Right renal cortex interstitium (tissue), 3 donors: ENCODE measurements at regions not wholly inside any gene's neighbourhood (a gene's known extent, or its start where the extent isn't known, plus 50 kb on each side); places are given as distances from the start of the nearest gene placed in this dataset.

Experiments used
- DNase-seq, 3 donors: peaks; one replicate each; pipeline ENCODE4 v3.0.0-alpha.2; 2013; ENCODE audit warnings: low read depth in 3 of 3, low spot score in 2 of 3

- no peak for DNase-seq
Observed at GRCh38 chr5:174159327-174160114, 114.0 kb downstream of the NSG2 start.

GRCh38 chr5:174165406-174165805, 119.9 kb downstream of the NSG2 start:
- no peak for DNase-seq

DNA sequence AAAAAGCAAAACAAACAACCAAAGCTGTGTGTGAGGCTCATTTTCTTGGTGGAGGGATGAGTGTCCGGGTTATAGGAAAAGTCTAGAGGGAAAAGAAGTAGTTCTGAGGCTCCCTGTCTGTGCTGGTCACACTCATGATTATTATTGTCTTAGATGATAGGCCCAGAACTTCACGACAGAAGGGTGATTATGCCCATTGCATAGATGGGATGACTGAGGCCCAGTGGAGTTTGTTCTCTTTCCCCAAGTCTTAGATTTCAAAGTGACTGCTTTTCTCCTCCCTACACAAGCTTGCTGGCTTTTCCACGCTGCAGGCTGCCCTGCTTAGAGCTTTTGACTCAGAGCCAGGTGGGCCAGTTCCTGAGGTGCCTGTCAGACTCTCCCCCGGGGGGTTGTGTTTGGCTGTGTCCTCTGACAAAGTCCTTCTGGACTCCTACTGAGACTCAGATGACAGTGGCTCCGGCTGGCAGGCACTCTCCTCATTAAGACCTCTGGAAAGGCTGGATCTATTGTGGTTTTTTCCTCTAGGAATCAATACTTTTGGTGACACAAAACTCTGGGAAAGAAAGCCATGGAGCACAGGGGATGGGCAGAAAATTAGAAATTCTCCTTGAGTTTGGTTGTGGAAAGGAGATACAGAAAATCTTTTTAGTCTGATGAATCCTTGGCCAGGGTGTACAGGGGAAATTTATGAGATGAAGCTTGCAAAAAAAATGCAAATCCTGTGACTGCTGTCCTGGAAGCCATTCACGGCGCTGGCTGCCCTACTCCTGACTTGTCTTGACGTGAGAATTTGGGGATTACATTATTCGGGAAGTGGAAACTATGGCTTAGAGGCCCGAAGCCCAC, 120.9 kb downstream of the NSG2 start:
- no peak for DNase-seq

GRCh38 chr5:174167080-174167910, 121.8 kb downstream of the NSG2 start:
- no peak for DNase-seq

GRCh38 chr5:174172152-174172551, 126.6 kb downstream of the NSG2 start:
- DNase-seq, result no peak

GRCh38 chr5:174172566-174172965, 127.1 kb downstream of the NSG2 start:
- DNase-seq, result no peak

DNA sequence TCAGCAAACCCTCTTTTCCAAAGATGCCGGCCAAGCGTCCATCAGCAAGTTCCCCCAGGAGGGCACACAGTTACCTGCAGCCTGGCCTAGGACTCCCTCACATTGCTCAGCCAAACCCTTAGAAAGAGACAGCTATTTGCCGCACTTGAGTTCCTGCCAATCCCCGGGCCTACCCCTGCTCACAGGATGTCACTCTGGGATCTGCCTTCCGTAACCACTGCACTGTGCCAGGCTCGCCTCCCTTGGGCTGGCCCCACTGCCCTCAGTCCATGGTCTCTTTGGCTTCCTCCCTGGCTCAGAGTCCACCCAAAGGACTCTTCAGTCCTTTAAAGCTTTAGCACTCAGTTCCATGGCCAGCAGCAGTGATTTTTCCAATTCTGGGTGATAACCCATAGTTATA, 128.3 kb downstream of the NSG2 start:
- DNase-seq, result no peak

GRCh38 chr5:174175716-174176268, 130.3 kb downstream of the NSG2 start:
- DNase-seq, result no peak

GRCh38 chr5:174176511-174176910, 131.0 kb downstream of the NSG2 start:
- DNase-seq, result no peak

GRCh38 chr5:174177531-174177930, 132.0 kb downstream of the NSG2 start:
- DNase-seq, result no peak

GRCh38 chr5:174177976-174178605, 132.6 kb downstream of the NSG2 start:
- no peak for DNase-seq

- no peak for DNase-seq
Observed at GRCh38 chr5:174180639-174181038, 135.1 kb downstream of the NSG2 start.

- DNase-seq, result no peak
Observed at GRCh38 chr5:174182111-174182510, 136.6 kb downstream of the NSG2 start.

DNA sequence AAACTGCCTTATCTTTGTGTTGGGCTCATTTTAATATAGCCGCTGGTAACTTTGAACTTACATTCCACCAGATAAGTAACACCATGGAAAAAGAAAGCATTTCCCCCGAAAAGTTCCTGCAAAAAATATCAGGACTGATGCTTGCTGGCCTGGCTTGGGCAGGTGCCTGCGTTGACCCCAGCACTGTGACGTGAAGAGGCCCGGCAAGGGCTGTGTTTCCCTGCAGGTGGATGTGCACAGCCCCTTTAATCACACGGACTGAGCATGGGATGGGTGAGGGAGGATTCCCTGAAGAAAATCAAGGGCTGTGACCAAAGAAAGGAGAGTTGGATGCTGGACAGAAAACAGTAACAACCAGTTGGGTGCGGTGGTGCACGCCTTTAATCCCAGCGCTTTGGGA, 138.2 kb downstream of the NSG2 start:
- DNase-seq, result no peak

- DNase-seq, result no peak
Observed at GRCh38 chr5:174185506-174185905, 140.0 kb downstream of the NSG2 start.

GRCh38 chr5:174186096-174186695, 140.7 kb downstream of the NSG2 start:
- DNase-seq, result no peak

DNA sequence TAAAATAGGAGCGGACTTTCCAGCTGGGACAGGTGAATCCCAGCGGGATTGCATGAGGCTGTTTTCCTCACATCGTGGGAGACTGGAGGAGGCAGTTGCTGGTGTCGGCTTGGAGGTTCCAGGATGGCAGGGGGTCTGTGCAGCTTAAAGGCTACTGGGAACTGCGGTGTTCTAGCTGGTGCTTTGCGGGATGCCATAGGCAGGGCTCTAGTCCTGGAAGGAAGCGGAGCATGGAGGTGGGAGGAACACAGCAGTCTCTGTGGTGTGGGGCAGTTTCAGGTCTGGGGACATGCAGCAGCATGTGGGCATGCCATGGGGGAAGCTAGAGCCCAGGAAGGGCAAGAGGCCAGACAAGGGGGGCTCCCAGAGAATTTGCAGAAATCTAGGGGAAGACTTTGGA, 141.5 kb downstream of the NSG2 start:
- DNase-seq, result no peak

- no peak for DNase-seq
Observed at GRCh38 chr5:174187481-174187880, 142.0 kb downstream of the NSG2 start.

- DNase-seq, result no peak
Observed at GRCh38 chr5:174188295-174188694, 142.8 kb downstream of the NSG2 start.
